HG02642 (cell line): ENCODE measurements at regions not wholly inside any gene's neighbourhood (a gene's known extent, or its start where the extent isn't known, plus 50 kb on each side); places are given as distances from the start of the nearest gene placed in this dataset.
"Not testable (repeated sequence)": the region's sequence is repeated elsewhere in the genome, so short reads cannot be mapped to it uniquely, and the experiment has no call there.

Experiments
- ATAC-seq: cut with Tn5 transposase; IDR thresholded peaks from one replicate; pipeline ENCODE4 v1.9.1; 2021; ENCODE audit warnings: mild to moderate bottlenecking; ENCODE audit not compliant: unreplicated experiment, poor library complexity

GRCh38 chr14:43900173-43900655 is 606.9 kb downstream of the FSCB start:
- ATAC-seq = no peak

GRCh38 chr14:43898687-43899086 is 608.4 kb downstream of the FSCB start:
- ATAC-seq = no peak

GRCh38 chr14:43896044-43896443 is 611.0 kb downstream of the FSCB start:
- no peak for ATAC-seq

GRCh38 chr14:43894534-43894933 is 612.5 kb downstream of the FSCB start:
- ATAC-seq = peak; percentile 90

GRCh38 chr14:43887523-43887922 is 619.6 kb downstream of the FSCB start:
- no peak for ATAC-seq

GRCh38 chr14:43877351-43877960 is 629.6 kb downstream of the FSCB start:
- peak; percentile 78 for ATAC-seq

GRCh38 chr14:43872752-43873655 is 634.1 kb downstream of the FSCB start:
- no peak for ATAC-seq

- ATAC-seq = no peak
Measured at GRCh38 chr14:43872222-43872621, 634.9 kb downstream of the FSCB start.

- ATAC-seq = no peak
Measured at GRCh38 chr14:43858981-43859380, 648.1 kb downstream of the FSCB start.

- ATAC-seq = no peak
Measured at GRCh38 chr14:43855556-43855955, 651.5 kb downstream of the FSCB start.

GRCh38 chr14:43853541-43853940 is 653.5 kb downstream of the FSCB start:
- no peak for ATAC-seq

GRCh38 chr14:43803076-43803689 is 703.9 kb downstream of the FSCB start:
- ATAC-seq = no peak

GRCh38 chr14:43795600-43796228 is 711.4 kb downstream of the FSCB start:
- ATAC-seq = no peak

- no peak for ATAC-seq
Measured at GRCh38 chr14:43793579-43793978, 713.5 kb downstream of the FSCB start.

GRCh38 chr14:43792980-43793379 is 714.1 kb downstream of the FSCB start:
- no peak for ATAC-seq

- no peak for ATAC-seq
Measured at GRCh38 chr14:43790681-43791080, 716.4 kb downstream of the FSCB start.

GRCh38 chr14:43789458-43789857 is 717.6 kb downstream of the FSCB start:
- no peak for ATAC-seq

GRCh38 chr14:43786066-43786762 is 720.9 kb downstream of the FSCB start:
- ATAC-seq = no peak

GRCh38 chr14:43784432-43784831 is 722.7 kb downstream of the FSCB start:
- not testable (repeated sequence) for ATAC-seq
